A673 (cell line): ENCODE measurements at regions not wholly inside any gene's neighbourhood (a gene's known extent, or its start where the extent isn't known, plus 50 kb on each side); places are given as distances from the start of the nearest gene placed in this dataset.

Source experiments
- BruUV-seq: library from RNA; stranded (reverse); fragments of 400-500 nt; replicated peaks from 2 replicates; lab custom pipeline; 2021; lab: Mats Ljungman, UMichigan
- CTCF ChIA-PET: fragments of 300-600 bp; sonication (Branson Sonifier 250); formaldehyde crosslinking; loops from one replicate; lab custom pipeline; 2022; ENCODE audit warnings: antibody characterized with exemption; lab: Charles Lee
- POLR2A ChIA-PET: fragments of 300-600 bp; sonication (Branson Sonifier 250); formaldehyde crosslinking; loops from one replicate; lab custom pipeline; 2022; ENCODE audit warnings: antibody characterized with exemption; ENCODE audit not compliant: low non-redundant PET; lab: Charles Lee
- DNase-seq: peaks from one replicate; pipeline ENCODE4 v3.0.0-alpha.2; 2015; ENCODE audit warnings: low spot score
- H3K27ac ChIP-seq: fragments of 200-600 bp; sonication (generic); 2 replicates; pipeline ENCODE4 v1.5.1; 2016; ENCODE audit warnings: mixed run types, low read depth, mild to moderate bottlenecking, mixed read lengths, antibody characterized with exemption, low read length; ENCODE audit not compliant: poor library complexity, severe bottlenecking
- H3K27me3 ChIP-seq: fragments of 200-600 bp; sonication (generic); replicated peaks from 2 replicates; pipeline ENCODE4 v1.6.1; 2017; ENCODE audit warnings: mixed run types, low read depth, mild to moderate bottlenecking, mixed read lengths, antibody characterized with exemption, low read length; ENCODE audit not compliant: insufficient read depth, poor library complexity
- H3K36me3 ChIP-seq: fragments of 200-600 bp; sonication (generic); 2 replicates; pipeline ENCODE4 v1.6.1; 2016; ENCODE audit warnings: mixed run types, mild to moderate bottlenecking, mixed read lengths, antibody characterized with exemption, low read length; ENCODE audit not compliant: insufficient read depth, poor library complexity, severe bottlenecking
- H3K4me1 ChIP-seq: fragments of 200-600 bp; sonication (generic); 2 replicates; pipeline ENCODE4 v1.6.1; 2017; ENCODE audit warnings: mixed run types, mild to moderate bottlenecking, mixed read lengths, antibody characterized with exemption, low read length; ENCODE audit not compliant: insufficient read depth, poor library complexity, severe bottlenecking
- H3K4me3 ChIP-seq: fragments of 200-600 bp; sonication (generic); 2 replicates; pipeline ENCODE4 v1.5.1; 2016; ENCODE audit warnings: low read depth, mixed run types, mild to moderate bottlenecking, mixed read lengths, low read length; ENCODE audit not compliant: poor library complexity, severe bottlenecking
- H3K9me3 ChIP-seq: fragments of 200-600 bp; sonication (generic); 2 replicates; pipeline ENCODE4 v1.6.1; 2016; ENCODE audit warnings: mixed run types, low read depth, mild to moderate bottlenecking, mixed read lengths, antibody characterized with exemption, low read length; ENCODE audit not compliant: poor library complexity, severe bottlenecking
- EZH2 ChIP-seq: fragments of 200-600 bp; sonication (generic); IDR thresholded peaks from 2 replicates; pipeline ENCODE4 v1.6.1; 2017; ENCODE audit warnings: borderline replicate concordance, low read depth, mild to moderate bottlenecking, mixed read lengths, antibody characterized with exemption, low read length; ENCODE audit not compliant: poor library complexity, severe bottlenecking
- intact Hi-C: fragments of 100-400 bp; cut with micrococcal nuclease; formaldehyde crosslinking; loops from one replicate; pipeline ENCODE4 v1.10.0; 2022; ENCODE audit not compliant: unreplicated experiment
- TF ChIP-seq, protein P1 (sequence below): fragments of 300-800, 200-600 bp; sonication (generic); conservative IDR thresholded peaks from 2 replicates; pipeline ENCODE4 v1.5.1; 2017; ENCODE audit warnings: low read depth, mild to moderate bottlenecking, antibody characterized with exemption, low read length, moderate library complexity, mixed read lengths

DNA sequence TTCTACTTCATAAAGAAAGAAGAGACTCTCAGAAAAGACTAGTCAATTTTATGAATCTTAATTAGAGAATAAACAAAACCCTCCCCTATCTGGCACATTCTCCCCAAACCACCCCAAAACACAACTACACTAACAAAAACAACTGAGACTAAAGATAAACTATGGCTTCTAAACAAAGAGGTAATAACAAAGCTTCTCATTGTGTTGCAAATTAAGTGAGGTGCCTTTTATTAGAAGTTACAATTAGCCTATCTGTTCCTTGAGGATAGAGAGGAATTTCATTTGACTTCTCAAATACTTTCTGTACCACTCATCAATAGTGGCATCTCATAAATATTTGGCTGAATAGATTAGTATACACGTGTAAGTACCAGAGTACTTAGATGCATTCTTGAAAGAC, 1196.2 kb downstream of the PCDH9 start:
- intact Hi-C loops: no loop called here

DNA sequence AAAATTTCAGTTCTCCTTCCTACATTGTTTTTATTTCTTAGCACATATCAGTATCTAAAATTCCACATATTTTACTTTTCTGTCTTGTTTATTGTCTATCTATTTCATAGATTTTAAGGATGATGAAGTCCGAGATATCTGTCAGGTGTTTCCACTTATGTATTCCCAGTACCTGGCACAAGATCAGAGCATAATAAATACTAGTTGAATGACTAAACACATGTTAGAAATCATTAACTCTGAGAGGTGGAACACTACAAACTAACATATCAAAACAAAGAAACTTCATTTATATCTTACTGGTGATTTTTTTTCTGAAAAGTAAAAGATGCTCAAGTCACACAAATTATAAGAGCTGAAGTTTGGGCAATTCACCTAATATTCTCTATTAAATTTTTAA, 1208.3 kb downstream of the PCDH9 start:
- no TSS peak for BruUV-seq
- Histone ChIP-seq H3K27me3 (no peaks in the 10 kb centered on the region), H3K27ac (no peak overlapping the region), H3K9me3 (no peaks in the 10 kb centered on the region), H3K4me3 (no peak overlapping the region), H3K36me3 (no peaks in the 10 kb centered on the region), H3K4me1 (no peaks in the 10 kb centered on the region)
- CTCF ChIA-PET: no interaction called here
- POLR2A ChIA-PET: no interaction called here
- DNase-seq: no peak
- intact Hi-C loops: no loop called here
- no peak for TF ChIP-seq EZH2
- TF ChIP-seq, protein P1, sequence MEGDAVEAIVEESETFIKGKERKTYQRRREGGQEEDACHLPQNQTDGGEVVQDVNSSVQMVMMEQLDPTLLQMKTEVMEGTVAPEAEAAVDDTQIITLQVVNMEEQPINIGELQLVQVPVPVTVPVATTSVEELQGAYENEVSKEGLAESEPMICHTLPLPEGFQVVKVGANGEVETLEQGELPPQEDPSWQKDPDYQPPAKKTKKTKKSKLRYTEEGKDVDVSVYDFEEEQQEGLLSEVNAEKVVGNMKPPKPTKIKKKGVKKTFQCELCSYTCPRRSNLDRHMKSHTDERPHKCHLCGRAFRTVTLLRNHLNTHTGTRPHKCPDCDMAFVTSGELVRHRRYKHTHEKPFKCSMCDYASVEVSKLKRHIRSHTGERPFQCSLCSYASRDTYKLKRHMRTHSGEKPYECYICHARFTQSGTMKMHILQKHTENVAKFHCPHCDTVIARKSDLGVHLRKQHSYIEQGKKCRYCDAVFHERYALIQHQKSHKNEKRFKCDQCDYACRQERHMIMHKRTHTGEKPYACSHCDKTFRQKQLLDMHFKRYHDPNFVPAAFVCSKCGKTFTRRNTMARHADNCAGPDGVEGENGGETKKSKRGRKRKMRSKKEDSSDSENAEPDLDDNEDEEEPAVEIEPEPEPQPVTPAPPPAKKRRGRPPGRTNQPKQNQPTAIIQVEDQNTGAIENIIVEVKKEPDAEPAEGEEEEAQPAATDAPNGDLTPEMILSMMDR: no peak

More for the DNA sequence above, 1196.2 kb downstream of the PCDH9 start:
- TF ChIP-seq, protein P1: no peak
- no peak for TF ChIP-seq EZH2
- Histone ChIP-seq H3K9me3 (no peaks in the 10 kb centered on the region), H3K27ac (no peak overlapping the region), H3K27me3 (no peaks in the 10 kb centered on the region), H3K4me1 (no peaks in the 10 kb centered on the region), H3K36me3 (no peaks in the 10 kb centered on the region), H3K4me3 (no peak overlapping the region)
- BruUV-seq: no TSS peak
- no peak for DNase-seq
- ChIA-PET POLR2A (no interaction called here), CTCF (no interaction called here)

GRCh38 chr13:66014771-66015170, 1215.4 kb downstream of the PCDH9 start:
- Histone ChIP-seq H3K9me3 (no peaks in the 10 kb centered on the region), H3K27me3 (no peaks in the 10 kb centered on the region), H3K4me1 (no peaks in the 10 kb centered on the region), H3K4me3 (no peak overlapping the region), H3K27ac (no peak overlapping the region), H3K36me3 (no peaks in the 10 kb centered on the region)
- CTCF ChIA-PET: no interaction called here
- TF ChIP-seq, protein P1: no peak
- TF ChIP-seq EZH2: no peak
- intact Hi-C loops: no loop called here
- DNase-seq: no peak
- BruUV-seq: no TSS peak
- POLR2A ChIA-PET: no interaction called here
